H54 (cell line): ENCODE measurements at regions not wholly inside any gene's neighbourhood (a gene's known extent, or its start where the extent isn't known, plus 50 kb on each side); places are given as distances from the start of the nearest gene placed in this dataset.

ENCODE experiments used
- DNase-seq: peaks from one replicate; pipeline ENCODE4 v3.0.0; 2011; ENCODE audit warnings: low spot score, mixed read lengths; ENCODE audit not compliant: insufficient read length
- FAIRE-seq: peaks from 3 replicates; lab custom pipeline; 2011; peaks lifted over from hg19 to GRCh38; lab: Jason Lieb, UNC
- POLR2A ChIP-seq: IDR thresholded peaks from 2 replicates; pipeline ENCODE4 v1.6.1; 2011; ENCODE audit warnings: low read depth, mild to moderate bottlenecking, low read length

GRCh38 chr10:4691776-4692175 is 134.2 kb upstream of the AKR1E2 start:
- DNase-seq (no peak), FAIRE-seq (no peak)
- TF ChIP-seq POLR2A, result no peak

- no peak for TF ChIP-seq POLR2A
- DNase-seq, result no peak
- FAIRE-seq, result no peak
These were observed 134.7 kb upstream of the AKR1E2 start for GRCh38 chr10:4691301-4691700.

GRCh38 chr10:4688601-4689000 is 137.4 kb upstream of the AKR1E2 start:
- FAIRE-seq, result no peak
- TF ChIP-seq POLR2A, result no peak
- DNase-seq, result no peak

- TF ChIP-seq POLR2A, result no peak
- FAIRE-seq, result no peak
- DNase-seq, result no peak
These were observed 137.8 kb upstream of the AKR1E2 start for GRCh38 chr10:4688168-4688567.

- no peak for FAIRE-seq
- no peak for TF ChIP-seq POLR2A
- DNase-seq, result no peak
These were observed 138.6 kb upstream of the AKR1E2 start for GRCh38 chr10:4687397-4687796.

- FAIRE-seq (peak; percentile 91), DNase-seq (no peak)
- TF ChIP-seq POLR2A, result no peak
These were observed 139.4 kb upstream of the AKR1E2 start for GRCh38 chr10:4686644-4686996.

GRCh38 chr10:4685904-4686643 is 139.9 kb upstream of the AKR1E2 start:
- TF ChIP-seq POLR2A, result no peak
- FAIRE-seq (no peak), DNase-seq (no peak)

GRCh38 chr10:4685491-4685890 is 140.5 kb upstream of the AKR1E2 start:
- DNase-seq (no peak), FAIRE-seq (no peak)
- no peak for TF ChIP-seq POLR2A

GRCh38 chr10:4684434-4684833 is 141.6 kb upstream of the AKR1E2 start:
- no peak for TF ChIP-seq POLR2A
- FAIRE-seq (no peak), DNase-seq (no peak)

- FAIRE-seq, result no peak
- no peak for TF ChIP-seq POLR2A
- DNase-seq, result no peak
These were observed 142.2 kb upstream of the AKR1E2 start for GRCh38 chr10:4683838-4684237.

GRCh38 chr10:4683137-4683536 is 142.9 kb upstream of the AKR1E2 start:
- FAIRE-seq (no peak), DNase-seq (no peak)
- no peak for TF ChIP-seq POLR2A

GRCh38 chr10:4678951-4679671 is 146.9 kb upstream of the AKR1E2 start:
- DNase-seq, result no peak
- FAIRE-seq, result no peak
- TF ChIP-seq POLR2A, result no peak

GRCh38 chr10:4678023-4678950 is 147.7 kb upstream of the AKR1E2 start:
- DNase-seq (no peak), FAIRE-seq (peak; percentile 98)
- TF ChIP-seq POLR2A, result no peak
